ENCODE measurements at regions not wholly inside any gene's neighbourhood (a gene's known extent, or its start where the extent isn't known, plus 50 kb on each side); places are given as distances from the start of the nearest gene placed in this dataset.

DNA sequence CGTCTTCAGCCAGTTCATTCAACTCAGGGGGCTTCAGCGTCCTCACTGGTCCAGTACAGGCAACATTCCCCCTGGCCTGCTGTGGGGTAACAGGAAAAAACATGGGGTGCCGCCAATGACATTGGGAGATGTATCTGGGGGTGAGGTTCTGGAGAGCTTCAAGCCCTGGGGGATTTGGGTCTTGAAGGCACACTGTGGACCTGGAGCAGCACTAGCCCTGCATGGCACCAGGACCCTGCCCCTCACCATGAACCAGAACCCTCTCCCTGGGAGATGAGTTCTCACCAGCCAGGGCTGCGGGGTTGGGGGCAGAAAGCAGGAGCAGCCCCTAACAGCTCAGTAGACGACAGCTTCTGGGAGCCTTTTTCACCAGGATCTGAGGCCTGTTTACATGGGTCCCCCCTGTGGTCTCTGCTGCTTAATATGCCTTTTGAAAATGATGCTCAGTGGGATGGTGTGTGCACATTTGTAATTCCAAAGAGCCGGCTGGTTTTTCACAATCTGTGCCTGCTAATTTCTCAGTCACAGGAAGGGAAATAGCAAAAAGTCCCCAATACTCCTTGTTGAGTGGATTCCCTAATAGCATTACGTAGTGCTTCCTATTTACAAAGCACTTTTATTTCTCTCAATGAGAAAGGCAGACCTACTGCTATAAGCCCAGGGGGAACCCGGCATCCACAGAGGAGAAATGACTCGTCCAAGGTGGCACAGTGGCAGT, 509.5 kb downstream of the RPS24 start:
- TF ChIP-seq, protein P1, sequence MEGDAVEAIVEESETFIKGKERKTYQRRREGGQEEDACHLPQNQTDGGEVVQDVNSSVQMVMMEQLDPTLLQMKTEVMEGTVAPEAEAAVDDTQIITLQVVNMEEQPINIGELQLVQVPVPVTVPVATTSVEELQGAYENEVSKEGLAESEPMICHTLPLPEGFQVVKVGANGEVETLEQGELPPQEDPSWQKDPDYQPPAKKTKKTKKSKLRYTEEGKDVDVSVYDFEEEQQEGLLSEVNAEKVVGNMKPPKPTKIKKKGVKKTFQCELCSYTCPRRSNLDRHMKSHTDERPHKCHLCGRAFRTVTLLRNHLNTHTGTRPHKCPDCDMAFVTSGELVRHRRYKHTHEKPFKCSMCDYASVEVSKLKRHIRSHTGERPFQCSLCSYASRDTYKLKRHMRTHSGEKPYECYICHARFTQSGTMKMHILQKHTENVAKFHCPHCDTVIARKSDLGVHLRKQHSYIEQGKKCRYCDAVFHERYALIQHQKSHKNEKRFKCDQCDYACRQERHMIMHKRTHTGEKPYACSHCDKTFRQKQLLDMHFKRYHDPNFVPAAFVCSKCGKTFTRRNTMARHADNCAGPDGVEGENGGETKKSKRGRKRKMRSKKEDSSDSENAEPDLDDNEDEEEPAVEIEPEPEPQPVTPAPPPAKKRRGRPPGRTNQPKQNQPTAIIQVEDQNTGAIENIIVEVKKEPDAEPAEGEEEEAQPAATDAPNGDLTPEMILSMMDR (IDR thresholded peaks at IDR 0.05; ENCODE audit: borderline replicate concordance), result no peak
- intact Hi-C loops (cut with micrococcal nuclease), result no loop called here
- Histone ChIP-seq H3K4me3 (no peak overlapping the region), H3K36me3 (no peaks in the 10 kb centered on the region), H3K27ac (replicated peaks) (peak overlapping the region; percentile 62), H3K27me3 (ENCODE audit: low read depth) (peaks cover 7% of the 10 kb centered on the region), H3K9me3 (replicated peaks) (no peaks in the 10 kb centered on the region), H3K4me1 (peaks cover 24% of the 10 kb centered on the region)
- DNase-seq, result no peak

DNA sequence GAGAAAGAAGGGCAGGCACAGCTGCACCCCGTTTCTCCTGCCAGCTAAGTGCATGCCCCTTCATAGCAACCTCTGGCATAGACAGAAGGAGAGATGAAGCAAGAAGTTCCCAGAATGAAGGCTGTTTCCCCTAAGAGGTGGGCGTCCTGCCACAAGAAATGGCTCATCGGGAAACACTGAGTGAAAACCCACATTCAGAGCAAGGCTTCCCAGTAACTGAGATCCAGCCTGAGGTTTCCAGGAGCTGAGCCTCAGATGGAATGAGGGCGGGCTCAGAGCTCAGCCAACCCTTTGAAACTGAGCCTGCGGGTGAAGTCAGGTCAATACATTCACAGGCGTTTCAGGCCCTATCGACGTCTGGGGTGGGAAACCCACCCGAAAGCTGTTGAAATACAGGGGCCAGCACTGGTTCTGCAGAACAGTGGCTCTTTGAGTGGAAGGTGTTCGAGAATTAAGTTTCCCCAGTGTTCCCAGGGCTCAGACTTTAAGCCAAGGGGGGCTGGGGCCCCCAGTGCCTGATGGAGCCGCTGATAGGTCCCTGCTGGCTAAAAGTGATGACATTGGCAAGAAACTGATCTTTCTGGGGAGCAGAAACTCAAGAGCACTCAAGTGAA, 510.2 kb downstream of the RPS24 start:
- TF ChIP-seq, protein P1 (IDR thresholded peaks at IDR 0.05; ENCODE audit: borderline replicate concordance), result no peak
- Histone ChIP-seq H3K36me3 (no peaks in the 10 kb centered on the region), H3K27ac (replicated peaks) (peak overlapping the region; percentile 62), H3K27me3 (ENCODE audit: low read depth) (peaks cover 7% of the 10 kb centered on the region), H3K9me3 (replicated peaks) (no peaks in the 10 kb centered on the region), H3K4me1 (peaks cover 24% of the 10 kb centered on the region), H3K4me3 (no peak overlapping the region)
- intact Hi-C loops (cut with micrococcal nuclease), result no loop called here
- DNase-seq, result peak; percentile 75

DNA sequence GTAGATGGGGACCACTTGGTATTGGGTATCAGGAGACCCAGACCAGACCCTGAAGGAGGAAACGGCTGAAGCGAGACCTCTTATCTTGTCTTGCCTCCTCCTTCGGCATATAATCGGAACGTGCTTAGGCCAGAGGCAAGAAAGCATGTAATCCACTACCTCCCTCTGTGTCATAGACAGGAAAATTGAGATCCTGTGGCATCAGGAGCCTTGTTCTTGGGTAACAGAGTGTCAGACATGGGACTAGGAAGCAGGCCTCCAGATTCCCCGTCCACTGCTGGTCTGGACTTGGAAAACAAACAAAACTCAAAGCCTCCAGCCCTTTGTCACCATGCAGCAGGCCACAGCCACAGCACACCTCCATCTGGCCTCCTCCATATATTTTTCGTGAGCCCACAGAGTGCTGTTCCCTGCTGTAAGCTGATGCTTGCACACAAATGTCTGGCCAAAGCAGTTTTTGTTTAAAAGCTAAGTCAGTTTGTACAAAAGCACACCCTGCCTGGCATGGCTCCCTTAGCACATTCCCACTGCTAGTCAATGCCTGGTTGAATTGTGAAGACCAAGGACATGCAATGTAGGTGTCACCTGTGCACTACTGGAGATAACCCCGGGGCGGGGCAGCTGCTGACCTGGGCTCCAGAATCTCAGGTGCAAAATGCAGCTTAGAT, 510.9 kb downstream of the RPS24 start:
- Histone ChIP-seq H3K27ac (replicated peaks) (peak overlapping the region; percentile 62), H3K36me3 (no peaks in the 10 kb centered on the region), H3K4me3 (no peak overlapping the region), H3K4me1 (peaks cover 24% of the 10 kb centered on the region), H3K27me3 (ENCODE audit: low read depth) (peaks cover 7% of the 10 kb centered on the region), H3K9me3 (replicated peaks) (no peaks in the 10 kb centered on the region)
- DNase-seq, result no peak
- intact Hi-C loops (cut with micrococcal nuclease), result no loop called here
- TF ChIP-seq, protein P1 (IDR thresholded peaks at IDR 0.05; ENCODE audit: borderline replicate concordance), result no peak

DNA sequence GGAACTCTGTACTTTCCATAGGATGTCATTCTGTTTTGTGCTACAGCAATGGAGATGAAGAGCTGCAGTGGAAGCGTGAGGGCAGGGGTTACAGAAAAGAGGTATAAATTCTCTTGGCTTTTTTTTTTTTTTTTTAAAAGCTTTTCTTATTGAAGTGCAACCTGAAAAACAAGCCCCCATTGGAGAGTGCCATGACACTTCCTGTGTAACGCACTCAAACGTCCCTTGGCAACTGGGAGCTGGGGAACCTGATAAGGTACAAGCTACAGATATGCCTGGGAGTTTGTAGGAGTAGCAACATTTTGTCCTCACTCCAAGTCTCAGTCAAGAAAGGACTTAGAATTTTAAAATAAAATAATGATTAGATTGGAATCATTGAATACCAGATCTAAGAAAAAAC, 512.1 kb downstream of the RPS24 start:
- Histone ChIP-seq H3K27me3 (ENCODE audit: low read depth) (peaks cover 7% of the 10 kb centered on the region), H3K4me1 (peaks cover 24% of the 10 kb centered on the region), H3K4me3 (no peak overlapping the region), H3K36me3 (no peaks in the 10 kb centered on the region), H3K9me3 (replicated peaks) (no peaks in the 10 kb centered on the region), H3K27ac (replicated peaks) (no peak overlapping the region)
- no peak for DNase-seq
- TF ChIP-seq, protein P1 (IDR thresholded peaks at IDR 0.05; ENCODE audit: borderline replicate concordance), result no peak
- intact Hi-C loops (cut with micrococcal nuclease), result no loop called here

DNA sequence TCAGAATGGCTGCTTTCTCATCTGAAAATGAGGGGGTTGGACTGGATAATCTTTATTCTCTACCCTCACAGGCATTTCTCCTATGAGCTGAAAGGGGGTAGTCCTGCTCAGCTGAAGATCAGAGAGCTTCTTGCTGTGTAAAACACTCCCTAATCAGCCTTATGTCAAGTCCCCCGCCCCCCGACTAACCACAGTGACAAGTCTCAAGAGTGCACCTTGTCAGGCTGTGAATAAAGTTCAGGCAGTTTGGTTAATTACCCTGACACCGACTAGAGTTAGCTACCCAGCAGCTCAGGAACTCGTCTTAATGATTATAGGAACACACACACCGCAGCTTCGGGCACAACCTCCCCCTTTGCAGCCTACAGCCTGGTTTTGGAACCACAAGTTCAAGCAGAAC, 513.7 kb downstream of the RPS24 start:
- Histone ChIP-seq H3K9me3 (replicated peaks) (no peaks in the 10 kb centered on the region), H3K4me1 (peaks cover 18% of the 10 kb centered on the region), H3K4me3 (no peak overlapping the region), H3K27ac (replicated peaks) (no peak overlapping the region), H3K36me3 (no peaks in the 10 kb centered on the region), H3K27me3 (ENCODE audit: low read depth) (peaks cover 7% of the 10 kb centered on the region)
- DNase-seq, result no peak
- TF ChIP-seq, protein P1 (IDR thresholded peaks at IDR 0.05; ENCODE audit: borderline replicate concordance), result no peak
- intact Hi-C loops (cut with micrococcal nuclease), result no loop called here
